Body of pancreas (tissue), 4 donors: ENCODE measurements at regions not wholly inside any gene's neighbourhood (a gene's known extent, or its start where the extent isn't known, plus 50 kb on each side); places are given as distances from the start of the nearest gene placed in this dataset.

Experiments
- CTCF ChIP-seq, 7 experiments: fragments of 450-650 bp in 4 of 7; fragments of 200-600 bp in 3 of 7; sonication (generic) in 3 of 7; IDR thresholded peaks; one replicate each; pipeline ENCODE4 v1.5.1; 2016 to 2019; ENCODE audit warnings: antibody characterized with exemption in 7 of 7
- POLR2A ChIP-seq, 3 donors: fragments of 450-650 bp; IDR thresholded peaks; one replicate each; pipeline ENCODE4 v1.6.1; 2016; ENCODE audit warnings: antibody characterized with exemption in 3 of 3, mild to moderate bottlenecking in 2 of 3

GRCh38 chr12:24049728-24050127 is 100.3 kb upstream of the SOX5 start:
- TF ChIP-seq CTCF (IDR thresholded peaks at IDR 0.05) = no peak
- TF ChIP-seq POLR2A (IDR thresholded peaks at IDR 0.05) = no peak
